ENCODE measurements at regions not wholly inside any gene's neighbourhood (a gene's known extent, or its start where the extent isn't known, plus 50 kb on each side); places are given as distances from the start of the nearest gene placed in this dataset.

GRCh38 chr4:126894963-126895362 lies 737.8 kb upstream of the INTU start:
- WGBS, 2 donors: 79 to 93% methylated on average over 1 of the region's 1 CpG
- no peak for DNase-seq (ENCODE audit: low spot score in 2 of 2)

GRCh38 chr4:126895988-126896570 lies 736.7 kb upstream of the INTU start:
- DNase-seq (ENCODE audit: low spot score in 2 of 2): no peak
- intact Hi-C loops (cut with DNase I; ENCODE audit: low total_unique reads): no loop called here
- H3K4me3 ChIP-seq (ENCODE audit: low read depth, poor library complexity, severe bottlenecking): no peak overlapping the region
- WGBS, 2 donors: 78 to 90% methylated on average over 2 of the region's 2 CpGs
- TF ChIP-seq POLR2A (IDR thresholded peaks at IDR 0.05) (no peak), CTCF (IDR thresholded peaks at IDR 0.05) (no peak)

More at GRCh38 chr4:126894963-126895362, 737.8 kb upstream of the INTU start:
- TF ChIP-seq POLR2A (IDR thresholded peaks at IDR 0.05): no peak
- no peak for TF ChIP-seq CTCF (IDR thresholded peaks at IDR 0.05)
- intact Hi-C loops (cut with DNase I; ENCODE audit: low total_unique reads): no loop called here
- H3K4me3 ChIP-seq (ENCODE audit: low read depth, poor library complexity, severe bottlenecking): no peak overlapping the region

- intact Hi-C loops (cut with DNase I; ENCODE audit: low total_unique reads): no loop called here
- TF ChIP-seq POLR2A (IDR thresholded peaks at IDR 0.05) (no peak), CTCF (IDR thresholded peaks at IDR 0.05) (no peak)
- no peak for DNase-seq (ENCODE audit: low spot score in 2 of 2)
- H3K4me3 ChIP-seq (ENCODE audit: low read depth, poor library complexity, severe bottlenecking): no peak overlapping the region
- WGBS, 2 donors: 90 to 97% methylated on average over 3 of the region's 3 CpGs
Observed at GRCh38 chr4:126897038-126897437, 735.7 kb upstream of the INTU start.

- H3K4me3 ChIP-seq (ENCODE audit: low read depth, poor library complexity, severe bottlenecking): no peak overlapping the region
- intact Hi-C loops (cut with DNase I; ENCODE audit: low total_unique reads): no loop called here
- TF ChIP-seq CTCF (IDR thresholded peaks at IDR 0.05) (no peak), POLR2A (IDR thresholded peaks at IDR 0.05) (no peak)
- WGBS, 2 donors: 76 to 88% methylated on average over 1 of the region's 1 CpG
- no peak for DNase-seq (ENCODE audit: low spot score in 2 of 2)
Observed at GRCh38 chr4:126898815-126899214, 733.9 kb upstream of the INTU start.

GRCh38 chr4:126899331-126899801 lies 733.4 kb upstream of the INTU start:
- 7 to 26% methylated on average over 2 of the region's 2 CpGs for WGBS, 2 donors
- TF ChIP-seq POLR2A (IDR thresholded peaks at IDR 0.05) (no peak), CTCF (IDR thresholded peaks at IDR 0.05) (no peak)
- intact Hi-C loops (cut with DNase I; ENCODE audit: low total_unique reads): no loop called here
- DNase-seq (ENCODE audit: low spot score in 2 of 2): peak in 1 of 2 donors; percentile 21
- H3K4me3 ChIP-seq (ENCODE audit: low read depth, poor library complexity, severe bottlenecking): no peak overlapping the region

GRCh38 chr4:126906466-126906865 lies 726.3 kb upstream of the INTU start:
- TF ChIP-seq CTCF (IDR thresholded peaks at IDR 0.05): no peak
- no peak for TF ChIP-seq POLR2A (IDR thresholded peaks at IDR 0.05)
- no peak for DNase-seq (ENCODE audit: low spot score in 2 of 2)
- 86% methylated on average over 3 of the region's 3 CpGs for WGBS, 2 donors
- intact Hi-C loops (cut with DNase I; ENCODE audit: low total_unique reads): no loop called here
- H3K4me3 ChIP-seq (ENCODE audit: low read depth, poor library complexity, severe bottlenecking): no peak overlapping the region

Data from lower leg skin (tissue), 4 donors.